ENCODE measurements at regions not wholly inside any gene's neighbourhood (a gene's known extent, or its start where the extent isn't known, plus 50 kb on each side); places are given as distances from the start of the nearest gene placed in this dataset.

- no peak for TF ChIP-seq TBP (CRISPR knock-in tag; IDR thresholded peaks at IDR 0.05)
- no peak for TF ChIP-seq HDAC2 (CRISPR knock-in tag; IDR thresholded peaks at IDR 0.05)
Observed at GRCh38 chr7:45255187-45255586, 97.6 kb downstream of the RAMP3 start.
